ENCODE measurements at regions not wholly inside any gene's neighbourhood (a gene's known extent, or its start where the extent isn't known, plus 50 kb on each side); places are given as distances from the start of the nearest gene placed in this dataset.

GRCh38 chr4:186912606-186913005, 188.9 kb upstream of the FAT1 start:
- CTCF ChIA-PET = no interaction called here
- Mint-ChIP-seq H3K4me1 (ENCODE audit: low read depth) (no peaks in the 10 kb centered on the region), H3K9me3 (ENCODE audit: insufficient read depth) (peaks cover 10% of the 10 kb centered on the region), H3K27ac (no peak overlapping the region), H3K27me3 (ENCODE audit: low read depth) (no peaks in the 10 kb centered on the region), H3K36me3 (ENCODE audit: low read depth) (no peaks in the 10 kb centered on the region), H3K4me3 (no peak overlapping the region)
- no peak for ATAC-seq
- no peak for DNase-seq
- POLR2A ChIA-PET = interaction anchor here (0.6 kb wide), 1 partner anchor 12 kb away, joined by 3 read pairs; no protein-coding TSS in a partner anchor

GRCh38 chr4:186915816-186916215, 192.2 kb upstream of the FAT1 start:
- CTCF ChIA-PET = no interaction called here
- POLR2A ChIA-PET = no interaction called here
- Mint-ChIP-seq H3K4me3 (no peak overlapping the region), H3K27ac (no peak overlapping the region), H3K36me3 (ENCODE audit: low read depth) (no peaks in the 10 kb centered on the region), H3K27me3 (ENCODE audit: low read depth) (no peaks in the 10 kb centered on the region), H3K4me1 (ENCODE audit: low read depth) (no peaks in the 10 kb centered on the region), H3K9me3 (ENCODE audit: insufficient read depth) (peaks cover 17% of the 10 kb centered on the region)
- no peak for DNase-seq
- no peak for ATAC-seq

GRCh38 chr4:186917136-186917535, 193.5 kb upstream of the FAT1 start:
- Mint-ChIP-seq H3K4me3 (no peak overlapping the region), H3K27me3 (ENCODE audit: low read depth) (no peaks in the 10 kb centered on the region), H3K4me1 (ENCODE audit: low read depth) (no peaks in the 10 kb centered on the region), H3K27ac (no peak overlapping the region), H3K36me3 (ENCODE audit: low read depth) (no peaks in the 10 kb centered on the region), H3K9me3 (ENCODE audit: insufficient read depth) (peaks cover 17% of the 10 kb centered on the region)
- no peak for DNase-seq
- ChIA-PET CTCF (no interaction called here), POLR2A (no interaction called here)
- ATAC-seq = no peak

- Mint-ChIP-seq H3K4me3 (no peak overlapping the region), H3K9me3 (ENCODE audit: insufficient read depth) (peaks cover 17% of the 10 kb centered on the region), H3K36me3 (ENCODE audit: low read depth) (no peaks in the 10 kb centered on the region), H3K27ac (no peak overlapping the region), H3K27me3 (ENCODE audit: low read depth) (no peaks in the 10 kb centered on the region), H3K4me1 (ENCODE audit: low read depth) (no peaks in the 10 kb centered on the region)
- no peak for ATAC-seq
- ChIA-PET CTCF (no interaction called here), POLR2A (no interaction called here)
- DNase-seq = no peak
Observed at GRCh38 chr4:186918466-186918865, 194.8 kb upstream of the FAT1 start.

- H3K27me3 Mint-ChIP-seq (ENCODE audit: low read depth) = no peaks in the 10 kb centered on the region
- H3K4me1 Mint-ChIP-seq (ENCODE audit: low read depth) = no peaks in the 10 kb centered on the region
- ChIA-PET POLR2A (no interaction called here), CTCF (no interaction called here)
- H3K36me3 Mint-ChIP-seq (ENCODE audit: low read depth) = no peaks in the 10 kb centered on the region
- ATAC-seq (no peak), DNase-seq (no peak)
- H3K27ac Mint-ChIP-seq = no peak overlapping the region
- H3K9me3 Mint-ChIP-seq (ENCODE audit: insufficient read depth) = peaks cover 20% of the 10 kb centered on the region
- H3K4me3 Mint-ChIP-seq = no peak overlapping the region
Observed at GRCh38 chr4:186919340-186919739, 195.7 kb upstream of the FAT1 start.

GRCh38 chr4:186920483-186920882, 196.8 kb upstream of the FAT1 start:
- H3K9me3 Mint-ChIP-seq (ENCODE audit: insufficient read depth) = peaks cover 24% of the 10 kb centered on the region
- POLR2A ChIA-PET = no interaction called here

GRCh38 chr4:186920992-186921391, 197.3 kb upstream of the FAT1 start:
- H3K27ac Mint-ChIP-seq = no peak overlapping the region
- DNase-seq (no peak), ATAC-seq (no peak)
- H3K9me3 Mint-ChIP-seq (ENCODE audit: insufficient read depth) = peaks cover 24% of the 10 kb centered on the region
- ChIA-PET CTCF (no interaction called here), POLR2A (no interaction called here)
- no peak overlapping the region for H3K4me3 Mint-ChIP-seq
- no peaks in the 10 kb centered on the region for H3K27me3 Mint-ChIP-seq (ENCODE audit: low read depth)
- no peaks in the 10 kb centered on the region for H3K4me1 Mint-ChIP-seq (ENCODE audit: low read depth)
- H3K36me3 Mint-ChIP-seq (ENCODE audit: low read depth) = no peaks in the 10 kb centered on the region

More at GRCh38 chr4:186920483-186920882, 196.8 kb upstream of the FAT1 start:
- Mint-ChIP-seq H3K4me1 (ENCODE audit: low read depth) (no peaks in the 10 kb centered on the region), H3K27me3 (ENCODE audit: low read depth) (no peaks in the 10 kb centered on the region), H3K36me3 (ENCODE audit: low read depth) (no peaks in the 10 kb centered on the region), H3K27ac (no peak overlapping the region), H3K4me3 (no peak overlapping the region)
- ATAC-seq = no peak
- CTCF ChIA-PET = no interaction called here
- no peak for DNase-seq

GRCh38 chr4:186924723-186925122, 201.1 kb upstream of the FAT1 start:
- Mint-ChIP-seq H3K9me3 (ENCODE audit: insufficient read depth) (peaks cover 15% of the 10 kb centered on the region), H3K27me3 (ENCODE audit: low read depth) (no peaks in the 10 kb centered on the region), H3K36me3 (ENCODE audit: low read depth) (no peaks in the 10 kb centered on the region), H3K4me1 (ENCODE audit: low read depth) (no peaks in the 10 kb centered on the region), H3K27ac (no peak overlapping the region), H3K4me3 (no peak overlapping the region)
- ATAC-seq = no peak
- ChIA-PET POLR2A (no interaction called here), CTCF (no interaction called here)
- no peak for DNase-seq

GRCh38 chr4:186927624-186928023, 204.0 kb upstream of the FAT1 start:
- Mint-ChIP-seq H3K4me3 (no peak overlapping the region), H3K27ac (no peak overlapping the region), H3K27me3 (ENCODE audit: low read depth) (no peaks in the 10 kb centered on the region), H3K9me3 (ENCODE audit: insufficient read depth) (peaks cover 14% of the 10 kb centered on the region), H3K4me1 (ENCODE audit: low read depth) (no peaks in the 10 kb centered on the region), H3K36me3 (ENCODE audit: low read depth) (no peaks in the 10 kb centered on the region)
- ChIA-PET POLR2A (no interaction called here), CTCF (no interaction called here)
- DNase-seq = no peak
- no peak for ATAC-seq

- no peaks in the 10 kb centered on the region for H3K27me3 Mint-ChIP-seq (ENCODE audit: low read depth)
- no peak overlapping the region for H3K4me3 Mint-ChIP-seq
- no peak overlapping the region for H3K27ac Mint-ChIP-seq
- POLR2A ChIA-PET = no interaction called here
- no peaks in the 10 kb centered on the region for H3K4me1 Mint-ChIP-seq (ENCODE audit: low read depth)
- CTCF ChIA-PET = no interaction called here
- no peaks in the 10 kb centered on the region for H3K36me3 Mint-ChIP-seq (ENCODE audit: low read depth)
- ATAC-seq (no peak), DNase-seq (no peak)
- peaks cover 8% of the 10 kb centered on the region for H3K9me3 Mint-ChIP-seq (ENCODE audit: insufficient read depth)
Observed at GRCh38 chr4:186930024-186930423, 206.4 kb upstream of the FAT1 start.

GRCh38 chr4:186931519-186931918, 207.9 kb upstream of the FAT1 start:
- DNase-seq = no peak
- Mint-ChIP-seq H3K4me3 (no peak overlapping the region), H3K27ac (no peak overlapping the region), H3K36me3 (ENCODE audit: low read depth) (no peaks in the 10 kb centered on the region), H3K4me1 (ENCODE audit: low read depth) (no peaks in the 10 kb centered on the region), H3K27me3 (ENCODE audit: low read depth) (no peaks in the 10 kb centered on the region), H3K9me3 (ENCODE audit: insufficient read depth) (peaks cover 8% of the 10 kb centered on the region)
- ChIA-PET CTCF (no interaction called here), POLR2A (no interaction called here)
- no peak for ATAC-seq

GRCh38 chr4:186932196-186932595, 208.5 kb upstream of the FAT1 start:
- no peak for DNase-seq
- POLR2A ChIA-PET = no interaction called here
- Mint-ChIP-seq H3K4me3 (no peak overlapping the region), H3K4me1 (ENCODE audit: low read depth) (no peaks in the 10 kb centered on the region), H3K27me3 (ENCODE audit: low read depth) (no peaks in the 10 kb centered on the region), H3K36me3 (ENCODE audit: low read depth) (no peaks in the 10 kb centered on the region), H3K9me3 (ENCODE audit: insufficient read depth) (peaks cover 8% of the 10 kb centered on the region), H3K27ac (no peak overlapping the region)
- CTCF ChIA-PET = no interaction called here
- no peak for ATAC-seq

GRCh38 chr4:186932631-186933187, 209.1 kb upstream of the FAT1 start:
- DNase-seq (no peak), ATAC-seq (no peak)
- Mint-ChIP-seq H3K27ac (no peak overlapping the region), H3K36me3 (ENCODE audit: low read depth) (no peaks in the 10 kb centered on the region), H3K4me1 (ENCODE audit: low read depth) (no peaks in the 10 kb centered on the region), H3K4me3 (no peak overlapping the region), H3K9me3 (ENCODE audit: insufficient read depth) (peaks cover 9% of the 10 kb centered on the region), H3K27me3 (ENCODE audit: low read depth) (no peaks in the 10 kb centered on the region)
- ChIA-PET POLR2A (no interaction called here), CTCF (no interaction called here)
